Mammary epithelial cell (primary cell): ENCODE measurements at regions not wholly inside any gene's neighbourhood (a gene's known extent, or its start where the extent isn't known, plus 50 kb on each side); places are given as distances from the start of the nearest gene placed in this dataset.

ENCODE experiments used
- CTCF ChIP-seq, 2 donors: IDR thresholded peaks in 1 of 2; conservative IDR thresholded peaks in 1 of 2; 2 replicates each; pipeline ENCODE4 v1.5.1; 2011 to 2012; ENCODE audit warnings: inconsistent platforms in 2 of 2, low read length in 2 of 2, mild to moderate bottlenecking in 2 of 2, control low read depth in 1 of 2, low read depth in 1 of 2; ENCODE audit not compliant: insufficient read depth in 1 of 2; ENCODE audit errors: extremely low read depth in 1 of 2
- EZH2 ChIP-seq: IDR thresholded peaks from 2 replicates; pipeline ENCODE4 v1.6.1; 2012; ENCODE audit warnings: low read length, inconsistent platforms, borderline replicate concordance

GRCh38 chr1:221601166-221601565, 140.7 kb downstream of the DUSP10 start:
- TF ChIP-seq CTCF (conservative IDR thresholded peaks at IDR 0.05 in 1 of 2, IDR thresholded peaks at IDR 0.05 in 1 of 2; ENCODE audit: extremely low read depth in 1 of 2, insufficient read depth in 1 of 2, low read depth in 1 of 2, low read length in 2 of 2), result no peak
- TF ChIP-seq EZH2, result no peak
